Progenitor cell of endocrine pancreas (in vitro differentiated cells): ENCODE measurements at regions not wholly inside any gene's neighbourhood (a gene's known extent, or its start where the extent isn't known, plus 50 kb on each side); places are given as distances from the start of the nearest gene placed in this dataset.

Experiments
- DNase-seq: peaks from one replicate; pipeline ENCODE4 v3.0.0; 2021; ENCODE audit warnings: low spot score; ENCODE audit not compliant: unreplicated experiment
- H3K27ac Mint-ChIP-seq: 2 replicates; pipeline ENCODE4 v1.8.0; 2021; ENCODE audit warnings: mild to moderate bottlenecking, moderate library complexity, mixed read lengths
- H3K27me3 Mint-ChIP-seq: 2 replicates; pipeline ENCODE4 v1.8.0; 2021; ENCODE audit warnings: mixed read lengths
- H3K36me3 Mint-ChIP-seq: 2 replicates; pipeline ENCODE4 v1.8.0; 2022; ENCODE audit warnings: mixed read lengths; ENCODE audit not compliant: insufficient read depth
- H3K4me1 Mint-ChIP-seq: 2 replicates; pipeline ENCODE4 v1.8.0; 2021; ENCODE audit warnings: low read depth, mixed read lengths
- H3K4me3 Mint-ChIP-seq: 2 replicates; pipeline ENCODE4 v1.8.0; 2021; ENCODE audit warnings: low read depth, mild to moderate bottlenecking, moderate library complexity, mixed read lengths
- H3K9me3 Mint-ChIP-seq: 2 replicates; pipeline ENCODE4 v1.8.0; 2021; ENCODE audit warnings: low read depth, mixed read lengths
- CTCF ChIP-seq: fragments of 200-600 bp; sonication (generic); IDR thresholded peaks from one replicate; pipeline ENCODE4 v1.5.0; 2021; ENCODE audit warnings: antibody characterized with exemption, mild to moderate bottlenecking; ENCODE audit not compliant: unreplicated experiment

DNA sequence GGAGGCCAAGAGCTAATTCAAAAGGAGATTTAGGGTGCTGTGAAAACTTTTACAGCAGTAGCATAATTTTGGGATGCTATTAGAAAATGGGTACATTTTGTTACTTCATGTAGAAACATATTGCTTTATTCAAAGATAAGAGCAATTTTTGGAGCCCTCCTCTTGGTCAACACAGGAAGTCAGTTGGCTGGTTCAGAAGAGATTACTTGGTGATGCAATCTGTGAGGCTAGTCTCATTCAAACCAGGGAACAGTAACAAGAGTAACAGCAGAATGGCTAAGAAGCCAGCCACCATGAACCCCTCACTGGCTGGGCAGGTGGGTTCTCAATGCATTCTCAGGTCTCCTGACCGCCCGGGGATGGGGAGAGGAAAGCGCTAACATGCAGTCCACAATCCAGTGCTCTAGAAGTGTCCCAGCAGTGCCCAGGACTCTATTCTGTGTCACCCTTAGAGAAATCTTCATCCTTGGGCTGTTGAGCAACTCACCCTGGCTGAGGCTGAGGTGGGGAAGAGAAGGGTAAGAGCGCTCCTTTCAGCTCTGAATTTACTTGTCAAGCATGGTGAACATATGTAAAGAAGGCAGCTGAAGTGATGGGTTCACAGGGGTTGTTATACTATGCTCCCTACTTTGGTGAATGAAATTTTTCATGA lies 262.2 kb upstream of the UBASH3B start:
- Mint-ChIP-seq H3K4me1 (peaks cover 6% of the 10 kb centered on the region), H3K36me3 (peaks cover 2% of the 10 kb centered on the region), H3K4me3 (no peak overlapping the region), H3K27ac (no peak overlapping the region), H3K9me3 (peaks cover 7% of the 10 kb centered on the region), H3K27me3 (no peaks in the 10 kb centered on the region)
- no peak for DNase-seq
- no peak for TF ChIP-seq CTCF

DNA sequence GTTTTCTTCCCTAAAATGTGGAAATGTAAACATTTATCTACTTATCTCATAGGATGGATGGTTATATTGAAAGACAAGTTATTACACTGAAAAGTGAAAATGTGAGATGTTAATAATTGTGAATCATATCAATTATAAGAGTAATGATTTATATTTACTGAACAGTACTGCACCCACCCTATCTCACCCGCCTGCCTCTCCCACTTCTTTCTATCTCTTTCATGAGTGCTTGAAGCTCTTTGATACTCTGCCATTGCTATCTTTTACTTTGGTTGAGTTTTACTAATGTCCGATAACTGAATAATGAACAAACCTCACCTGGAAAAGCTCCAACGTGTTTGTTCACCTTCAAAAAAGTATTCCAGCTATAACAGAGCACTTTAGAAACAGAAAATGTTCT lies 263.0 kb upstream of the UBASH3B start:
- TF ChIP-seq CTCF, result no peak
- Mint-ChIP-seq H3K4me1 (peaks cover 6% of the 10 kb centered on the region), H3K36me3 (peaks cover 2% of the 10 kb centered on the region), H3K4me3 (no peak overlapping the region), H3K27me3 (no peaks in the 10 kb centered on the region), H3K27ac (no peak overlapping the region), H3K9me3 (peaks cover 7% of the 10 kb centered on the region)
- DNase-seq, result no peak

DNA sequence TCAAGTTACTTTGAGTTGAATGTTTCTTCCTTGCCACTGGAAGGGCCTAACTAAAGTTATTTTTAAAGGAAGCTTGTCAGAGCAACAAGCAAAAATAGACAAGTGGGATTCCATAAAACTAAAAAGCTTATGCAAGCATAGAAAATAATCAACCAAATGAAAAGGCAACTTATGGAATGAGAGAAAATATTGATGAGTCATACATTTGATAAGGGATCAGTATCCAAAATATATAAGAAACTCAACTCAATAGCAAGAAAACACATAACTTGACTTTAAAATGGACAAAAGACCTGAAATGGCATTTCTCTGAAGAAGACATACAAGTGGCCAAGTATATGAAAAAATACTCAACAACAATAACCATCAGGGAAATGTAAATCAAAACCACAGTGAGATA lies 264.5 kb upstream of the UBASH3B start:
- Mint-ChIP-seq H3K4me1 (peaks cover 6% of the 10 kb centered on the region), H3K27ac (no peak overlapping the region), H3K9me3 (peaks cover 7% of the 10 kb centered on the region), H3K36me3 (peaks cover 2% of the 10 kb centered on the region), H3K4me3 (no peak overlapping the region), H3K27me3 (no peaks in the 10 kb centered on the region)
- no peak for TF ChIP-seq CTCF
- DNase-seq, result no peak

- TF ChIP-seq CTCF, result no peak
- Mint-ChIP-seq H3K4me1 (no peaks in the 10 kb centered on the region), H3K27ac (no peak overlapping the region), H3K4me3 (no peak overlapping the region), H3K36me3 (peaks cover 2% of the 10 kb centered on the region), H3K9me3 (peaks cover 31% of the 10 kb centered on the region), H3K27me3 (no peaks in the 10 kb centered on the region)
- DNase-seq, result no peak
Measured at GRCh38 chr11:122383186-122383585, 267.2 kb upstream of the BLID start.

GRCh38 chr11:122375687-122376399 lies 259.8 kb upstream of the BLID start:
- no peaks in the 10 kb centered on the region for H3K27me3 Mint-ChIP-seq
- no peak for TF ChIP-seq CTCF

More at GRCh38 chr11:122375687-122376399, 259.8 kb upstream of the BLID start:
- H3K9me3 Mint-ChIP-seq, result peaks cover 25% of the 10 kb centered on the region
- no peaks in the 10 kb centered on the region for H3K4me1 Mint-ChIP-seq
- no peak overlapping the region for H3K27ac Mint-ChIP-seq
- H3K4me3 Mint-ChIP-seq, result no peak overlapping the region
- no peak for DNase-seq
- no peaks in the 10 kb centered on the region for H3K36me3 Mint-ChIP-seq
